ENCODE measurements at regions not wholly inside any gene's neighbourhood (a gene's known extent, or its start where the extent isn't known, plus 50 kb on each side); places are given as distances from the start of the nearest gene placed in this dataset.

- no peak for TF ChIP-seq CTCF (IDR thresholded peaks at IDR 0.05; ENCODE audit: insufficient read depth, low read length, poor library complexity, severe bottlenecking)
- no peak for TF ChIP-seq EZH2phosphoT487 (conservative IDR thresholded peaks at IDR 0.05; ENCODE audit: low read length)
Observed at GRCh38 chr12:126989532-126989931, 1277.4 kb upstream of the TMEM132C start.

GRCh38 chr12:126993898-126994297, 1273.1 kb upstream of the TMEM132C start:
- Histone ChIP-seq H3K27me3 (ENCODE audit: low read length) (no peaks in the 10 kb centered on the region), H3K36me3 (ENCODE audit: low read length) (no peaks in the 10 kb centered on the region), H3K9me3 (ENCODE audit: insufficient read depth, low read length) (no peaks in the 10 kb centered on the region), H3K27ac (ENCODE audit: low read depth, low read length) (no peak overlapping the region), H3K9ac (ENCODE audit: low read length) (no peak overlapping the region), H3K4me2 (ENCODE audit: low read depth, low read length, poor library complexity, severe bottlenecking) (no peak overlapping the region), H3F3A (ENCODE audit: insufficient read depth) (no peaks in the 10 kb centered on the region), H3K4me3 (ENCODE audit: insufficient read depth, low read length, poor library complexity, severe bottlenecking) (no peak overlapping the region), H4K20me1 (ENCODE audit: low read depth, low read length) (no peaks in the 10 kb centered on the region), H3K79me2 (ENCODE audit: insufficient read depth, low read length) (no peaks in the 10 kb centered on the region), H3K9me2 (replicated peaks; ENCODE audit: insufficient read depth, low read length) (no peaks in the 10 kb centered on the region), H2AFZ (ENCODE audit: low read depth, low read length, severe bottlenecking) (no peak overlapping the region)
- TF ChIP-seq EZH2phosphoT487 (conservative IDR thresholded peaks at IDR 0.05; ENCODE audit: low read length) (no peak), CTCF (IDR thresholded peaks at IDR 0.05; ENCODE audit: insufficient read depth, low read length, poor library complexity, severe bottlenecking) (no peak)

More at GRCh38 chr12:126989532-126989931, 1277.4 kb upstream of the TMEM132C start:
- no peaks in the 10 kb centered on the region for H3K9me3 ChIP-seq (ENCODE audit: insufficient read depth, low read length)
- no peaks in the 10 kb centered on the region for H3K27me3 ChIP-seq (ENCODE audit: low read length)
- no peaks in the 10 kb centered on the region for H3K79me2 ChIP-seq (ENCODE audit: insufficient read depth, low read length)
- H3K9me2 ChIP-seq (replicated peaks; ENCODE audit: insufficient read depth, low read length), result no peaks in the 10 kb centered on the region
- no peaks in the 10 kb centered on the region for H4K20me1 ChIP-seq (ENCODE audit: low read depth, low read length)
- no peak overlapping the region for H3K4me2 ChIP-seq (ENCODE audit: low read depth, low read length, poor library complexity, severe bottlenecking)
- H3K9ac ChIP-seq (ENCODE audit: low read length), result no peak overlapping the region
- H3K4me3 ChIP-seq (ENCODE audit: insufficient read depth, low read length, poor library complexity, severe bottlenecking), result no peak overlapping the region
- H3K27ac ChIP-seq (ENCODE audit: low read depth, low read length), result no peak overlapping the region
- no peaks in the 10 kb centered on the region for H3F3A ChIP-seq (ENCODE audit: insufficient read depth)
- no peak overlapping the region for H2AFZ ChIP-seq (ENCODE audit: low read depth, low read length, severe bottlenecking)
- no peaks in the 10 kb centered on the region for H3K36me3 ChIP-seq (ENCODE audit: low read length)

- Histone ChIP-seq H3K27me3 (ENCODE audit: low read length) (no peaks in the 10 kb centered on the region), H3K27ac (ENCODE audit: low read depth, low read length) (no peak overlapping the region), H3K9ac (ENCODE audit: low read length) (no peak overlapping the region), H3K36me3 (ENCODE audit: low read length) (no peaks in the 10 kb centered on the region), H3K4me2 (ENCODE audit: low read depth, low read length, poor library complexity, severe bottlenecking) (no peak overlapping the region), H3K4me3 (ENCODE audit: insufficient read depth, low read length, poor library complexity, severe bottlenecking) (no peak overlapping the region), H3K79me2 (ENCODE audit: insufficient read depth, low read length) (no peaks in the 10 kb centered on the region), H3F3A (ENCODE audit: insufficient read depth) (no peaks in the 10 kb centered on the region), H3K9me2 (replicated peaks; ENCODE audit: insufficient read depth, low read length) (no peaks in the 10 kb centered on the region), H2AFZ (ENCODE audit: low read depth, low read length, severe bottlenecking) (no peak overlapping the region), H3K9me3 (ENCODE audit: insufficient read depth, low read length) (no peaks in the 10 kb centered on the region), H4K20me1 (ENCODE audit: low read depth, low read length) (no peaks in the 10 kb centered on the region)
- no peak for TF ChIP-seq EZH2phosphoT487 (conservative IDR thresholded peaks at IDR 0.05; ENCODE audit: low read length)
- no peak for TF ChIP-seq CTCF (IDR thresholded peaks at IDR 0.05; ENCODE audit: insufficient read depth, low read length, poor library complexity, severe bottlenecking)
Observed at GRCh38 chr12:126994599-126994998, 1272.4 kb upstream of the TMEM132C start.
